ENCODE measurements at regions not wholly inside any gene's neighbourhood (a gene's known extent, or its start where the extent isn't known, plus 50 kb on each side); places are given as distances from the start of the nearest gene placed in this dataset.

DNA sequence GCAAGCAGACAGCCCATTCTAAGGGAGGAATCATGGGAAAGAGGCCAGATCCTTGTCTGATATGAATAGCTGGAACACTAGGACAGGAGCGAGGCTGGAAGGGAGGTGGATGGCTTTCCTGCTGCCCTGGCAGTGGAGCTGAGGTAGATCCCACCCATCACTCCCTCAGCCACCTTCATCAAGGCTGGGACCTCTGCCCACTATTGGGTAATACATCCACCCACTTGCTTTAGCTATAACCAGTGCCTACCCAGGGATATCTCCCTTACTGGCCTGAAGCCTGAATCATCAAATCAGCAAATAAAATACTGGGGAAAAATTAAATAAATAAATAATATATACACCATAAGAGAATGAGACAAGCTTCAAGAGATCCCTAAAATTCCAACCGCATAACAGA, 183.2 kb upstream of the KYNU start:
- no peak for TF ChIP-seq GATA2 (IDR thresholded peaks at IDR 0.05; ENCODE audit: low read depth, low read length)
- no peak for TF ChIP-seq GATA3 (IDR thresholded peaks at IDR 0.05; ENCODE audit: low read depth, low read length)

DNA sequence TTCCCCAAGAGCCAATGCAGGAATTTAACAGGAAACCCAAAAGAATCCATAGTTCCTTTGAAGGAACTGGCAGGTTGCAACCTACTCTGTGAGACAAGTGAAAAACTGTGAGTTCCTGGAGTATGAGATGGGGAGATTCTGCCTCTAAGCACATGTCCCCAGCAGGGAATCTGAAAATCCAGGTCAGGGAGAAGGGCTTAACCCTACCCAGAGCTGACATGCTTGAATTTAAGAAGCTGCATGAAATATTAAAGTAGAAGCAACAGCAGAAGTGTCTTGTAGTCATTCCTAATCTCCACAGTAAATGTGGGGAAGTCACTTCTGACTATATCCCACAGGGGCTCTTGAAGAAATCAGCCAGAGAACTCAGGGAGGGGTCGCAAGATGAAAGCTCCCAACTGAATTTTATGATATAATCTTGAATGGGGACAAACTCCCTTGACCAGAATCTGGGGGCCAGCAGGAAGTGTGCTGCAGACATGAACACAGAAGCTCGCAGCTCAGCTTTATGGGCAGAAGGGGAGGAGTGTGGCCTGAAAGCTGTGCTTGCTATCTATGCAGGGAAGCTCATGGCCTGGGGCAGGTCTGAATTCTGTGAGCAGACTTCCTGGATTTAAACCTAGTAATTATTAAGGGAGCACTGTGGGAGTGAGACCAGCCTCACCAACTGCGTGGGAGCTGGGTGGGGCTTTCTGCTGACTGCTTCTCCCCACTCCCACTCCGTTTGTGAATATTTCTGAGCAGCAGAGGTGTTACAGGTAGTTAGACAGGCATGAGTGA, 184.1 kb upstream of the KYNU start:
- TF ChIP-seq GATA3 (IDR thresholded peaks at IDR 0.05; ENCODE audit: low read depth, low read length) (no peak), GATA2 (IDR thresholded peaks at IDR 0.05; ENCODE audit: low read depth, low read length) (no peak)

DNA sequence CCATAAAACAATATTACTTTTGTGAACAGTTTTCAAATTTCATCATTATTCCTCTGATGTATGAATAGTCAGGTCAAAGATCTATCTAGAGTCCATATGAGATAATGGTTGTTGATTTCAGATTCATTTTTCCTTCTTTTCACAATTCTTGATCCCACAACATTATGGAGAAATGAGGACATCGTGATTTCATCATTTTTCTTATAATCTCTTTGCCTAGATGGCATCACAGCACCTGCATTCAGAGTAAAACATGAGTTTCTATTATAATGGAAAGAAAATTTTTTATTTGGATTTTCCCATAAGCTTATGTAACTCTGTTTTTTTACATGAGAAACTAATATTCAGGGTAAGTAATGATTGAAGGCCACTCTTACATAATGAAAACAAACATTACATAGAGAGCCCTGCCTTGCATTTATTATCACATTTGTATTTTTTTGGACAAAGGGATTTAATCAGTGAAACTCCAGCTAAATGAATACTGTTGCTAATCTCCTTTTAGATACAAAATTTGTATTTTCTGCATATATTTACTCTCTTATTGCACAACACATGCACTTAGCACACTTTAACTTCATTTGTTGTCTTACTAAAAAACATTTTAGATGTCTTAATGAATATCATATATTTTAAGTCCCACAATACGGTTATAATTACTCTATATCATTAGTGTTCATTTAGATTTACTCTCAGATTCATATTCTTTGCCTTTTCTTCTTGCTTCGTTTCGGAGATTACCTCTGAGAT, 188.4 kb upstream of the KYNU start:
- no peak for TF ChIP-seq GATA2 (IDR thresholded peaks at IDR 0.05; ENCODE audit: low read depth, low read length)

DNA sequence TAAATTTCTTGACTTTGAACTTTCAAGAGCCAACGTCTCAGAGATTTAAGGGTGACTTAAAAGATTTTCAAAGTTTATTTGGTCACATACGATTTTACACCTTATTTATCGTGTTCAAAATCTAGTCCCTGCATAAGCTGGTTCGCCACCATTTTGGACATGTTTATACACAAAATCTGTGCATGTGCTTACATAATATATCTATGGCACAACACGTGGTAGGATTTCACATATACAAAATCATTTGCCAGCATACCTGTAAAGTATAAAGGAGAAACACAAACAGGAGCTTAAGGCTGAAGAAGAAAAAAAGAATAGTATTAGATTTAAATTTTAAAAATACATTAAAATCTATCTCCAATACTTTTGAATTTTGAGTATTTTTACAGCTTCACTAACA, 190.0 kb upstream of the KYNU start:
- TF ChIP-seq GATA3 (IDR thresholded peaks at IDR 0.05; ENCODE audit: low read depth, low read length): no peak
- TF ChIP-seq GATA2 (IDR thresholded peaks at IDR 0.05; ENCODE audit: low read depth, low read length): no peak

GRCh38 chr2:142687075-142687474, 190.4 kb upstream of the KYNU start:
- TF ChIP-seq GATA3 (IDR thresholded peaks at IDR 0.05; ENCODE audit: low read depth, low read length): no peak
- no peak for TF ChIP-seq GATA2 (IDR thresholded peaks at IDR 0.05; ENCODE audit: low read depth, low read length)

- TF ChIP-seq GATA2 (IDR thresholded peaks at IDR 0.05; ENCODE audit: low read depth, low read length): no peak
- no peak for TF ChIP-seq GATA3 (IDR thresholded peaks at IDR 0.05; ENCODE audit: low read depth, low read length)
Observed at GRCh38 chr2:142684667-142685066, 192.8 kb upstream of the KYNU start.

DNA sequence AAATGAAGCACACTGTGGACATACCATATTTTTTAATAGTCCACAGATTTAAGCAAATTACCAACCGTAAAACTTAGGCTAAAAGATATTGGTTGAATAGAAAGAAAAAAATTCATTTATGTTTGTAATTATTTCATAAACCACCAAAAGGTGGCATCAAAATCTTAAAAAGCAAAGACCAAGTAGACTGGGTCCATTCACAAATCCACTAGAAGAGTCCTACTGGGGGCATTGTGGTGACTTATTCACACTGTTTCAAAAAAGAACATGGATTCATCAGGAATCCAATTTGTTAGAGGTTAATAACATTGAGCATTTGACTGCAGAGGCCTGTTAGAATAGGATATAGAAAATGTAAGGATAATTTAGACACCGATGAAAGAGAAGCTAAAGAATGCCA, 194.9 kb upstream of the KYNU start:
- no peak for TF ChIP-seq GATA3 (IDR thresholded peaks at IDR 0.05; ENCODE audit: low read depth, low read length)
- no peak for TF ChIP-seq GATA2 (IDR thresholded peaks at IDR 0.05; ENCODE audit: low read depth, low read length)

DNA sequence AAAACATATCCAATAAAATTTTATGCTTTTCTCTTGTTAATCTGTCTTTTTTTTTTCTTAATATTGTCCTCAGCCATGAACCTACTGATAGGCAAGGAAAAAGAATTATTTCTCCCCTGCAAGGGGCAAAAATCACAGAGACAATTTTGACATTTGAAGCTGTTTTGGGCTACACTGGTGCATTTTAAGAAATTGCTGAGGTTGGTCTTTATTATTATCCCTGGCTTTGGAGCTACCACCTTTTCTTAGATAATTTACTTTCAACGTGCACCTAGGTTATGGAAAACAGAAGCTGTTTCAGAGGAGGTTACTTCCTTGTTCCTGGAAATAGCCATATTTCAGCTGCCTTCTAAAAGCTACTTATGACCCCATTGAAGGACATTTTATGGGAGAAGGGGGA, 195.5 kb upstream of the KYNU start:
- TF ChIP-seq GATA3 (IDR thresholded peaks at IDR 0.05; ENCODE audit: low read depth, low read length) (no peak), GATA2 (IDR thresholded peaks at IDR 0.05; ENCODE audit: low read depth, low read length) (no peak)

- no peak for TF ChIP-seq GATA2 (IDR thresholded peaks at IDR 0.05; ENCODE audit: low read depth, low read length)
Observed at GRCh38 chr2:142678164-142678563, 199.3 kb upstream of the KYNU start.

DNA sequence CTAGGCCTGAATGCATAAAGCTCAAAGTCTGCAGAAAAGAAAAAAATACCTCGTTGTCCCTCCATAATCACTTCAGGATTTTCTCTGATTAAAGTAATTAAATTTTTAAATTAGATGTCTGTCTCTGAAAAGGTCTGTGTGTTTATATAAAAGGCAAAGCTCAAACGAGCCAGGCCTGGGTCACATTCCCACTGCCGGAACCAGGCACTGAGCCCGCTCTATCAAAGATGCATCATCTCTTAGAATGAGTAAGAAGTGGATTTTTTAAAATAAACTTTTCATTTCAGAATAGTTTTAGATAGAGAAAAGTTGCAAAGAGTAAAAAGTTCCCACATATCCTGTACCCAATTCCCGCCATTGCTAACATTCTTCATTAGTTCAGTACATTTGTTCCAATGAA, 202.1 kb upstream of the KYNU start:
- TF ChIP-seq GATA2 (IDR thresholded peaks at IDR 0.05; ENCODE audit: low read depth, low read length): no peak
- TF ChIP-seq GATA3 (IDR thresholded peaks at IDR 0.05; ENCODE audit: low read depth, low read length): no peak

DNA sequence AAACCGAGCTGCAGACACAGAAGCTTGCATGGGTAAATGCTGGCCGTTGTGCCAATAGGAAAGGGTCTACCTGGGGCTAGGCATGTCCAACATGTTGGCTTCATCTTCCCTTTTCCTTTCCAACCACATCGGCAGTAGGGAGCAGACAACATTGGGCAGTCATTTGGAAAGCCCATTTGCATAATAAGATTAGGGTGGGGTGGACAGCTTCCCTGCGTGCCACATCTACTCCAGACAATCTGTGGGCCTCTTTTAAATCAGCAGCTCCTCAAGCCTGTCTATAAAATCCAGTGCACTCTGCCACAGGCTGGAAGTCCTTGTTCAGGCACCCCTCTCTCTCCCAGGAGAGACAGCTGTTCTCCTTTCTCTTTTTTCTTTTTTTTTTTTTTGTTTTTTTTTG, 203.6 kb upstream of the KYNU start:
- TF ChIP-seq GATA2 (IDR thresholded peaks at IDR 0.05; ENCODE audit: low read depth, low read length) (no peak), GATA3 (IDR thresholded peaks at IDR 0.05; ENCODE audit: low read depth, low read length) (no peak)

GRCh38 chr2:142672698-142673097, 204.8 kb upstream of the KYNU start:
- TF ChIP-seq GATA3 (IDR thresholded peaks at IDR 0.05; ENCODE audit: low read depth, low read length) (no peak), GATA2 (IDR thresholded peaks at IDR 0.05; ENCODE audit: low read depth, low read length) (no peak)

- no peak for TF ChIP-seq GATA3 (IDR thresholded peaks at IDR 0.05; ENCODE audit: low read depth, low read length)
- TF ChIP-seq GATA2 (IDR thresholded peaks at IDR 0.05; ENCODE audit: low read depth, low read length): no peak
Observed at GRCh38 chr2:142670362-142670761, 207.1 kb upstream of the KYNU start.

- TF ChIP-seq GATA3 (IDR thresholded peaks at IDR 0.05; ENCODE audit: low read depth, low read length) (no peak), GATA2 (IDR thresholded peaks at IDR 0.05; ENCODE audit: low read depth, low read length) (no peak)
Observed at GRCh38 chr2:142668420-142668819, 209.0 kb upstream of the KYNU start.

DNA sequence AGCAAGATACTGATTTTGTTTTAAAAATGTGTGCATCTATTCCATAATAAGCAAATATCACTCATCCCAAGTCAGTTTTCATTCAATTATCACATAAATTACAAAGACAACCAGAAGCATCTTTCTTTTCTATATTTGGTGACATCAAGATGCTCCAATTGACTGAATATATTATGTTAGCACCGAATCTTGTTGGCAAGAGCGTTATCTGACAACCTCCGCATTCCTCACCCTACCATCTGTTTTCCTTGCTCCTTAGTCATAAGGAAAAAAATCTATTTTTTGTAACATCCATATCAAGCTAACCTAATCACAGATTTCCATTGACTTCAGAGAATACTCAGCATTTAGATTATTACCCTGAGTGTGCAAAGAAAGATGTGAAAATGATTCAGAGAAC, 212.2 kb upstream of the KYNU start:
- TF ChIP-seq GATA2 (IDR thresholded peaks at IDR 0.05; ENCODE audit: low read depth, low read length) (no peak), GATA3 (IDR thresholded peaks at IDR 0.05; ENCODE audit: low read depth, low read length) (no peak)
